ENCODE measurements at regions not wholly inside any gene's neighbourhood (a gene's known extent, or its start where the extent isn't known, plus 50 kb on each side); places are given as distances from the start of the nearest gene placed in this dataset.
"Not testable (repeated sequence)": the region's sequence is repeated elsewhere in the genome, so short reads cannot be mapped to it uniquely, and the experiment has no call there.

GRCh38 chr3:125775106-125775505 is 179.8 kb upstream of the OSBPL11 start:
- H3K4me3 ChIP-seq (replicated peaks in 1 of 2; ENCODE audit: low read depth in 1 of 2, low read length in 2 of 2); H4K20me1 ChIP-seq (ENCODE audit: insufficient read depth); H3K4me1 ChIP-seq (ENCODE audit: control insufficient read depth in 1 of 2, insufficient read depth in 2 of 2, low read length in 2 of 2); H3K36me3 ChIP-seq (ENCODE audit: control insufficient read depth in 1 of 2, insufficient read depth in 2 of 2, low read length in 2 of 2); H3K27ac ChIP-seq (ENCODE audit: low read depth, low read length); H3K79me2 ChIP-seq (ENCODE audit: insufficient read depth, low read length); intact Hi-C loops (cut with micrococcal nuclease); H3K9ac ChIP-seq (ENCODE audit: low read length); ATAC-seq; H3K9me2 ChIP-seq (ENCODE audit: insufficient read depth); H3K9me3 ChIP-seq (ENCODE audit: control insufficient read depth in 1 of 2, insufficient read depth in 1 of 2, low read depth in 1 of 2, low read length in 2 of 2); DNase-seq (ENCODE audit: low read depth, low spot score); POLR2A ChIA-PET; H3K27me3 ChIP-seq (ENCODE audit: insufficient read depth, low read length); BruUV-seq (replicated peaks); RAD21 ChIA-PET (ENCODE audit: low non-redundant PET in 1 of 2, low total read pairs in 2 of 2, uncharacterized antibody in 2 of 2, unreplicated experiment in 2 of 2); H2AFZ ChIP-seq (ENCODE audit: low read depth, low read length, poor library complexity, severe bottlenecking); H3K4me2 ChIP-seq (ENCODE audit: low read length): not testable (repeated sequence)
- CTCF ChIA-PET: interaction anchor here (1.2 kb wide), 1 partner anchor 8 kb away, joined by 3 read pairs; no protein-coding TSS in a partner anchor

DNA sequence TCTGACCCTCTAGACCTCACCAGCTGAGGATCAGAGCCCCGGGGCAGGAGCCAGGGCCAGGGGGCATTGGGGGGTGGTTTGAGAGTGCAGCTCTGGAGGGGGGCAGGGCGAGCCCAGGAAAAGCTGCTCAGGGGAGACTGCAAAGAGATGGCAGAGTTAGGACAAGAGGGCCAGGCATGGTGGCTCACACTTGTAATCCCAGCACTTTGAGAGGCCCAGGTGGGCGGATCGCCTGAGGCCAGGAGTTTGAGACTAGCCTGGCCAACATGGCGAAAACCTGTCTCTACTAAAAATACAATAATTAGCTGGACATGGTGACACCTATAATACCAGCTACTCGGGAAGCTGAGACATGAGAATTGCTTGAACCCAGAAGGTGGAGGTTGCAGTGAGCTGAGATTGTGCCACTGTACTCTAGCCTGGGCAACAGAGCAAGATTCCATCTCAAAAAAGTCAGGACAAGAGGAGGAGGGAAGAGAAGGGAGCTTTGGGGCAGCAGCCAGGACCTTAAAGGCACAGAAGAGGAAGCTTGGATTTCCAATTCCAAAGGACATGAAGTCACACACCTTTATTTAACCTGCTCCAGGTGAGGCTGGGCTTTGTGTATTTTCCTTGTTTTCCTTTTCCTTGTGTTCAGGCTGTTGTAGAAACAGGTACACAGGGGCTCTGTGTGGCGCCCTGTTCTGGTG is 180.5 kb upstream of the OSBPL11 start:
- H3K9me2 ChIP-seq (ENCODE audit: insufficient read depth); H3K27ac ChIP-seq (ENCODE audit: low read depth, low read length); H3K4me2 ChIP-seq (ENCODE audit: low read length); H3K79me2 ChIP-seq (ENCODE audit: insufficient read depth, low read length); RAD21 ChIA-PET (ENCODE audit: low non-redundant PET in 1 of 2, low total read pairs in 2 of 2, uncharacterized antibody in 2 of 2, unreplicated experiment in 2 of 2); H3K9me3 ChIP-seq (ENCODE audit: control insufficient read depth in 1 of 2, insufficient read depth in 1 of 2, low read depth in 1 of 2, low read length in 2 of 2); H2AFZ ChIP-seq (ENCODE audit: low read depth, low read length, poor library complexity, severe bottlenecking); H3K4me1 ChIP-seq (ENCODE audit: control insufficient read depth in 1 of 2, insufficient read depth in 2 of 2, low read length in 2 of 2); H3K36me3 ChIP-seq (ENCODE audit: control insufficient read depth in 1 of 2, insufficient read depth in 2 of 2, low read length in 2 of 2); H3K27me3 ChIP-seq (ENCODE audit: insufficient read depth, low read length); H3K4me3 ChIP-seq (replicated peaks in 1 of 2; ENCODE audit: low read depth in 1 of 2, low read length in 2 of 2); H4K20me1 ChIP-seq (ENCODE audit: insufficient read depth); POLR2A ChIA-PET; intact Hi-C loops (cut with micrococcal nuclease); DNase-seq (ENCODE audit: low read depth, low spot score); ATAC-seq; BruUV-seq (replicated peaks); H3K9ac ChIP-seq (ENCODE audit: low read length): not testable (repeated sequence)
- CTCF ChIA-PET: interaction anchor here (1.2 kb wide), 1 partner anchor 9 kb away, joined by 3 read pairs; no protein-coding TSS in a partner anchor

GRCh38 chr3:125779276-125779675 is 184.0 kb upstream of the OSBPL11 start:
- H3K4me3 ChIP-seq (replicated peaks in 1 of 2; ENCODE audit: low read depth in 1 of 2, low read length in 2 of 2); ATAC-seq; POLR2A ChIA-PET; intact Hi-C loops (cut with micrococcal nuclease); H3K27ac ChIP-seq (ENCODE audit: low read depth, low read length); H3K9me3 ChIP-seq (ENCODE audit: control insufficient read depth in 1 of 2, insufficient read depth in 1 of 2, low read depth in 1 of 2, low read length in 2 of 2); H2AFZ ChIP-seq (ENCODE audit: low read depth, low read length, poor library complexity, severe bottlenecking); H3K9ac ChIP-seq (ENCODE audit: low read length); H3K4me2 ChIP-seq (ENCODE audit: low read length); RAD21 ChIA-PET (ENCODE audit: low non-redundant PET in 1 of 2, low total read pairs in 2 of 2, uncharacterized antibody in 2 of 2, unreplicated experiment in 2 of 2); H3K27me3 ChIP-seq (ENCODE audit: insufficient read depth, low read length); DNase-seq (ENCODE audit: low read depth, low spot score); CTCF ChIA-PET; H3K36me3 ChIP-seq (ENCODE audit: control insufficient read depth in 1 of 2, insufficient read depth in 2 of 2, low read length in 2 of 2); H3K4me1 ChIP-seq (ENCODE audit: control insufficient read depth in 1 of 2, insufficient read depth in 2 of 2, low read length in 2 of 2); H4K20me1 ChIP-seq (ENCODE audit: insufficient read depth); H3K9me2 ChIP-seq (ENCODE audit: insufficient read depth); H3K79me2 ChIP-seq (ENCODE audit: insufficient read depth, low read length); BruUV-seq (replicated peaks): not testable (repeated sequence)

- H3K79me2 ChIP-seq (ENCODE audit: insufficient read depth, low read length); intact Hi-C loops (cut with micrococcal nuclease); H3K4me2 ChIP-seq (ENCODE audit: low read length); H3K4me1 ChIP-seq (ENCODE audit: control insufficient read depth in 1 of 2, insufficient read depth in 2 of 2, low read length in 2 of 2); CTCF ChIA-PET; H3K4me3 ChIP-seq (replicated peaks in 1 of 2; ENCODE audit: low read depth in 1 of 2, low read length in 2 of 2); H3K27ac ChIP-seq (ENCODE audit: low read depth, low read length); POLR2A ChIA-PET; RAD21 ChIA-PET (ENCODE audit: low non-redundant PET in 1 of 2, low total read pairs in 2 of 2, uncharacterized antibody in 2 of 2, unreplicated experiment in 2 of 2); H3K36me3 ChIP-seq (ENCODE audit: control insufficient read depth in 1 of 2, insufficient read depth in 2 of 2, low read length in 2 of 2); H3K9me3 ChIP-seq (ENCODE audit: control insufficient read depth in 1 of 2, insufficient read depth in 1 of 2, low read depth in 1 of 2, low read length in 2 of 2); H4K20me1 ChIP-seq (ENCODE audit: insufficient read depth); DNase-seq (ENCODE audit: low read depth, low spot score); H3K27me3 ChIP-seq (ENCODE audit: insufficient read depth, low read length); H2AFZ ChIP-seq (ENCODE audit: low read depth, low read length, poor library complexity, severe bottlenecking); H3K9me2 ChIP-seq (ENCODE audit: insufficient read depth); H3K9ac ChIP-seq (ENCODE audit: low read length); BruUV-seq (replicated peaks); ATAC-seq: not testable (repeated sequence)
Measured at GRCh38 chr3:125779918-125780317, 184.6 kb upstream of the OSBPL11 start.
